ENCODE measurements at regions not wholly inside any gene's neighbourhood (a gene's known extent, or its start where the extent isn't known, plus 50 kb on each side); places are given as distances from the start of the nearest gene placed in this dataset.

DNA sequence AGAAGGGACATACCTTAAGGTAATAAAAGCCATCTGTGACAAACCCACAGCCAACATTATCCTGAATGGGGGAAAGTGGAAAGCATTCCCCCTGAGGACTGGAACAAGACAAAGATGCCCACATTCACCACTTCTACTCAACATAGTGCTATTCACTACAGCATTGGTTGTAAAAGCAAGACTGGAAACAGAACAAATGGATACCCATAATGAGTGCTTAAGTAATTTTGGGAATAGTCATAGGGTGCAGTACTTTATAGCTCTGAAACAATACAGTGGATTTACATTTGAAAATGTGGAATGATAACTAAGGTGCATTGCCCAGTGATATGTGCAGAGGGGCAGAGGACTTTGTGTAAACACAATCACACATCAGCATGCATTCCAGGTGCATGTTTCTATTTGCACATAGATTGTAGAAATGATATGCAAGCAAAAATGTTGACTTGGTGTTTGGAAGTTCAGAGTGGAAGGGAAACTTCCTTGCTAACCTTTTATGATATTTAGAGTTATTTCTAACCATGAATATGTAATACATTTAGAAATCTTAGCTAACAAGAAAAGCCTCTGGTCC lies 112.3 kb downstream of the IGLL1 start:
- TF ChIP-seq, protein P1, sequence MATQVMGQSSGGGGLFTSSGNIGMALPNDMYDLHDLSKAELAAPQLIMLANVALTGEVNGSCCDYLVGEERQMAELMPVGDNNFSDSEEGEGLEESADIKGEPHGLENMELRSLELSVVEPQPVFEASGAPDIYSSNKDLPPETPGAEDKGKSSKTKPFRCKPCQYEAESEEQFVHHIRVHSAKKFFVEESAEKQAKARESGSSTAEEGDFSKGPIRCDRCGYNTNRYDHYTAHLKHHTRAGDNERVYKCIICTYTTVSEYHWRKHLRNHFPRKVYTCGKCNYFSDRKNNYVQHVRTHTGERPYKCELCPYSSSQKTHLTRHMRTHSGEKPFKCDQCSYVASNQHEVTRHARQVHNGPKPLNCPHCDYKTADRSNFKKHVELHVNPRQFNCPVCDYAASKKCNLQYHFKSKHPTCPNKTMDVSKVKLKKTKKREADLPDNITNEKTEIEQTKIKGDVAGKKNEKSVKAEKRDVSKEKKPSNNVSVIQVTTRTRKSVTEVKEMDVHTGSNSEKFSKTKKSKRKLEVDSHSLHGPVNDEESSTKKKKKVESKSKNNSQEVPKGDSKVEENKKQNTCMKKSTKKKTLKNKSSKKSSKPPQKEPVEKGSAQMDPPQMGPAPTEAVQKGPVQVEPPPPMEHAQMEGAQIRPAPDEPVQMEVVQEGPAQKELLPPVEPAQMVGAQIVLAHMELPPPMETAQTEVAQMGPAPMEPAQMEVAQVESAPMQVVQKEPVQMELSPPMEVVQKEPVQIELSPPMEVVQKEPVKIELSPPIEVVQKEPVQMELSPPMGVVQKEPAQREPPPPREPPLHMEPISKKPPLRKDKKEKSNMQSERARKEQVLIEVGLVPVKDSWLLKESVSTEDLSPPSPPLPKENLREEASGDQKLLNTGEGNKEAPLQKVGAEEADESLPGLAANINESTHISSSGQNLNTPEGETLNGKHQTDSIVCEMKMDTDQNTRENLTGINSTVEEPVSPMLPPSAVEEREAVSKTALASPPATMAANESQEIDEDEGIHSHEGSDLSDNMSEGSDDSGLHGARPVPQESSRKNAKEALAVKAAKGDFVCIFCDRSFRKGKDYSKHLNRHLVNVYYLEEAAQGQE (IDR thresholded peaks at IDR 0.05; ENCODE audit: insufficient read depth in 1 of 2, low read depth in 2 of 2, low read length in 2 of 2) = no peak
- TF ChIP-seq TAF1 (IDR thresholded peaks at IDR 0.05; ENCODE audit: borderline replicate concordance, insufficient read depth, low read length) (no peak), SIN3A (IDR thresholded peaks at IDR 0.05; ENCODE audit: borderline replicate concordance, insufficient read depth, low read length) (no peak), POLR2AphosphoS5 (IDR thresholded peaks at IDR 0.05; ENCODE audit: low read depth, low read length) (no peak), FOXP2 (optimal IDR thresholded peaks at IDR 0.05; ENCODE audit: borderline replicate concordance, extremely low read depth, extremely low read length, insufficient read depth) (no peak)

Data from PFSK-1 (cell line).